Calu3 (cell line): ENCODE measurements at regions not wholly inside any gene's neighbourhood (a gene's known extent, or its start where the extent isn't known, plus 50 kb on each side); places are given as distances from the start of the nearest gene placed in this dataset.
"Not testable (repeated sequence)": the region's sequence is repeated elsewhere in the genome, so short reads cannot be mapped to it uniquely, and the experiment has no call there.

ENCODE experiments used
- BruUV-seq: library from RNA; stranded (reverse); fragments of 400-500 nt; replicated peaks from 2 replicates; lab custom pipeline; 2021; lab: Mats Ljungman, UMichigan
- CTCF ChIA-PET: fragments of 300-600 bp; sonication (Branson Sonifier 250); formaldehyde crosslinking; loops from one replicate; lab custom pipeline; 2022; ENCODE audit warnings: antibody characterized with exemption; lab: Charles Lee
- DNase-seq: peaks from one replicate; pipeline ENCODE4 v3.0.0; 2022
- H3K27ac Mint-ChIP-seq: one replicate; pipeline ENCODE4 v1.8.0; 2022; ENCODE audit warnings: mixed read lengths; ENCODE audit not compliant: unreplicated experiment
- H3K27me3 Mint-ChIP-seq: one replicate; pipeline ENCODE4 v1.8.0; 2022; ENCODE audit warnings: mixed read lengths; ENCODE audit not compliant: unreplicated experiment
- H3K36me3 Mint-ChIP-seq: one replicate; pipeline ENCODE4 v1.8.0; 2022; ENCODE audit warnings: mild to moderate bottlenecking, moderate library complexity, mixed read lengths; ENCODE audit not compliant: insufficient read depth, unreplicated experiment
- H3K4me1 Mint-ChIP-seq: one replicate; pipeline ENCODE4 v1.8.0; 2022; ENCODE audit warnings: mild to moderate bottlenecking, low read depth, mixed read lengths; ENCODE audit not compliant: unreplicated experiment
- H3K4me3 Mint-ChIP-seq: one replicate; pipeline ENCODE4 v1.8.0; 2022; ENCODE audit warnings: mild to moderate bottlenecking, low read depth, moderate library complexity, mixed read lengths; ENCODE audit not compliant: unreplicated experiment
- H3K9me3 Mint-ChIP-seq: one replicate; pipeline ENCODE4 v1.8.0; 2022; ENCODE audit warnings: low read depth, mixed read lengths; ENCODE audit not compliant: unreplicated experiment
- intact Hi-C: fragments of 100-400 bp; cut with micrococcal nuclease; formaldehyde crosslinking; loops from one replicate; pipeline ENCODE4 v1.10.0; 2022; ENCODE audit not compliant: unreplicated experiment
- TF ChIP-seq, protein P1 (sequence below): fragments of 200-600 bp; IDR thresholded peaks from one replicate; pipeline ENCODE4 v1.8.0; 2022; ENCODE audit warnings: antibody characterized with exemption; ENCODE audit not compliant: unreplicated experiment

DNA sequence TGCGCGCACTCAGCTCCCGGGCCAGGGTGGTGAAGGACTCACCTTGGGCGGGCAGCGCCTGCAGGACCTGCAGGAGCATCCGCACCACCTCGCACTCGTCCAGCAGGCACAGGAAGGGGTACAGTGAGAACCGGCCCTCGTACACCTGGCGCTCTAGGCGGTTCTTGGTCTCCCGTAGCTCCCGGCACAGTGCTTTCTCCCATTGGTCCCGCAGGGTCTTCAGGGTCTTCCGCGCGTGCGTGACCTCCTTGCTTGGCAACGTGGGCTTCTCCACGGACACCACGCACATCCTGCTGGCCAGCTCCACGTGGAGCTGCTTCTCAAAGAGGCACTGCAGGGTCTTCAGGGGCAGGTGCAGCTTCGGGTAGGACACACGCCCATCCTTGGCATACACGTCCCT, 74.1 kb upstream of the MED13 start:
- CTCF ChIA-PET: no interaction called here
- intact Hi-C loops: no loop called here
- BruUV-seq: no TSS peak
- TF ChIP-seq, protein P1, sequence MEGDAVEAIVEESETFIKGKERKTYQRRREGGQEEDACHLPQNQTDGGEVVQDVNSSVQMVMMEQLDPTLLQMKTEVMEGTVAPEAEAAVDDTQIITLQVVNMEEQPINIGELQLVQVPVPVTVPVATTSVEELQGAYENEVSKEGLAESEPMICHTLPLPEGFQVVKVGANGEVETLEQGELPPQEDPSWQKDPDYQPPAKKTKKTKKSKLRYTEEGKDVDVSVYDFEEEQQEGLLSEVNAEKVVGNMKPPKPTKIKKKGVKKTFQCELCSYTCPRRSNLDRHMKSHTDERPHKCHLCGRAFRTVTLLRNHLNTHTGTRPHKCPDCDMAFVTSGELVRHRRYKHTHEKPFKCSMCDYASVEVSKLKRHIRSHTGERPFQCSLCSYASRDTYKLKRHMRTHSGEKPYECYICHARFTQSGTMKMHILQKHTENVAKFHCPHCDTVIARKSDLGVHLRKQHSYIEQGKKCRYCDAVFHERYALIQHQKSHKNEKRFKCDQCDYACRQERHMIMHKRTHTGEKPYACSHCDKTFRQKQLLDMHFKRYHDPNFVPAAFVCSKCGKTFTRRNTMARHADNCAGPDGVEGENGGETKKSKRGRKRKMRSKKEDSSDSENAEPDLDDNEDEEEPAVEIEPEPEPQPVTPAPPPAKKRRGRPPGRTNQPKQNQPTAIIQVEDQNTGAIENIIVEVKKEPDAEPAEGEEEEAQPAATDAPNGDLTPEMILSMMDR: no peak
- H3K4me3 Mint-ChIP-seq: no peak overlapping the region
- H3K9me3 Mint-ChIP-seq: peaks cover 2% of the 10 kb centered on the region
- H3K4me1 Mint-ChIP-seq: peaks cover 10% of the 10 kb centered on the region
- no peaks in the 10 kb centered on the region for H3K36me3 Mint-ChIP-seq
- H3K27ac Mint-ChIP-seq: no peak overlapping the region
- no peak for DNase-seq
- H3K27me3 Mint-ChIP-seq: peaks cover 14% of the 10 kb centered on the region

- intact Hi-C loops, H3K4me1 Mint-ChIP-seq, CTCF ChIA-PET, H3K36me3 Mint-ChIP-seq, BruUV-seq, H3K27ac Mint-ChIP-seq, H3K9me3 Mint-ChIP-seq: not testable (repeated sequence)
- peaks cover 14% of the 10 kb centered on the region for H3K27me3 Mint-ChIP-seq
- peak overlapping the region; percentile 59 for H3K4me3 Mint-ChIP-seq
- peak; percentile 27 for DNase-seq
Measured at GRCh38 chr17:62138676-62139121, 73.6 kb upstream of the MED13 start.

DNA sequence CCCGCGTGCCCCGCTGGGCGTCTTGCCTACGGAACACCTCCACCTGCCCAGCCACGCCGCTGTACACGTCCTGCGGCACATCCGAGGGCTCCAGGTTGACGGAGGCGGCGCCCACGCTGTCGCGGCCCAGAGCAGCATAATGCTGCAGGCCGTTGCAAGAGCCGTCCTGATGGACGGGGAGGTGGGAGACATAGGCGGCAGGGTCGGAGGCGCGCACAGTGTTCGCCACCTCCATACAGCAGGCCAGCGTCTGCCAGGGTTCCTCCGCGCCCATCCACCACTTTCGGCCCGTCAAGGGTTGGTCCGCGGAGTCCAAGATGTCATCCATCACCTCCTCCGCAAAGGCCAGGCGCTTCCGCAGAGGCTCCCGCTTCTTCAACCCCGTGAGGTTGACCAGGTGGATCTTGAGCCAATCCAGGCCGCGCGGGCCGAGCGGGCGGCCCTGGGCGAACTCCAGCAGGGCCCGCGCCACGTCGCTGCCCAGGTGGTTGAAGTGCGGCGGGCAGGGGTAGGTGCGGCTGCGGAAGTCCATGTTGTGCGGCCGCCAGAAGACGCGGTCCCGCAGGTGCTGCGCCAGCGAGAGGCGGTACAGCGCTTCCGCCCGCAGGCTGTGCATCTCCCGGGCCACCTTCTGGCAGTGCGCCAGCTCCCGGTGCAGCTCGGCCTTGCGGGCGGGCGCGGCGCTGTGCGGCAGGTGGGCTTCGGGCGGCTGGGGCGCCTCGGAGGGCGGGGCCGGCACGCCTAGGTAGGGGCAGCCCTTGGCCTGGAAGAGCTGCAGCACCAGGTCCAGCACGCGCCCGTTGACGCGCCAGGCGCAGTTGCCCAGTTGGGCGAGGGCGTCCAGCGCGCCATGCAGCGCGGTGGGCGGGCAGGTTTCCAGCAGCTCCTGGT, 72.9 kb upstream of the MED13 start:
- H3K9me3 Mint-ChIP-seq, DNase-seq, CTCF ChIA-PET, H3K4me1 Mint-ChIP-seq, BruUV-seq, H3K27ac Mint-ChIP-seq, H3K36me3 Mint-ChIP-seq, intact Hi-C loops: not testable (repeated sequence)
- Mint-ChIP-seq H3K27me3 (peaks cover 14% of the 10 kb centered on the region), H3K4me3 (peak overlapping the region; percentile 59)

GRCh38 chr17:62137013-62137733, 72.1 kb upstream of the MED13 start:
- peaks cover 14% of the 10 kb centered on the region for H3K27me3 Mint-ChIP-seq
- H3K9me3 Mint-ChIP-seq, intact Hi-C loops, H3K4me3 Mint-ChIP-seq, H3K36me3 Mint-ChIP-seq, CTCF ChIA-PET, DNase-seq, H3K4me1 Mint-ChIP-seq, H3K27ac Mint-ChIP-seq, BruUV-seq: not testable (repeated sequence)

- H3K4me1 Mint-ChIP-seq: peaks cover 6% of the 10 kb centered on the region
- TF ChIP-seq, protein P1: no peak
- H3K36me3 Mint-ChIP-seq: no peaks in the 10 kb centered on the region
- intact Hi-C loops: no loop called here
- CTCF ChIA-PET: no interaction called here
- H3K9me3 Mint-ChIP-seq: no peaks in the 10 kb centered on the region
- BruUV-seq: no TSS peak
- no peak overlapping the region for H3K27ac Mint-ChIP-seq
- H3K4me3 Mint-ChIP-seq: no peak overlapping the region
- DNase-seq: no peak
- H3K27me3 Mint-ChIP-seq: peaks cover 9% of the 10 kb centered on the region
Measured at GRCh38 chr17:62135742-62136141, 70.7 kb upstream of the MED13 start.

DNA sequence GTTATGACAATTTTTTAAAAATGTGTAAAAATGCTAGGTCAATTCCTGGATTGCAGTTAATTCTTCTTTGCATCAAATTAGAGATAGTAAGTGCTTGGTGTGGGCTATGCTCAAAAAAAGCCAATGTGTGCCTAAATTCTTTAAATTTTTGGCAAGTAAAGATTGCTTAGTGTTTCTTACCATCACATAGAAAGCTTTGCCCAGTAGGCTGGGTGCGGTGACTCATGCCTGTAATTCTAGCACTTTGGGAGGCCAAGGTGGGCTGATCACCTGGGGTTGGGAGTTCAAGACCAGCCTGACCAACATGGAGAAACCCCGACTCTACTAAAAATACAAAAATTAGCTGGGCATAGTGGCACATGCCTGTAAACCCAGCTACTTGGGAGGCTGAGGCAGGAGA, 70.0 kb upstream of the MED13 start:
- DNase-seq, H3K27ac Mint-ChIP-seq, H3K27me3 Mint-ChIP-seq, H3K36me3 Mint-ChIP-seq, H3K9me3 Mint-ChIP-seq, BruUV-seq, H3K4me1 Mint-ChIP-seq, intact Hi-C loops, CTCF ChIA-PET, H3K4me3 Mint-ChIP-seq: not testable (repeated sequence)
